ENCODE measurements at regions not wholly inside any gene's neighbourhood (a gene's known extent, or its start where the extent isn't known, plus 50 kb on each side); places are given as distances from the start of the nearest gene placed in this dataset.

DNA sequence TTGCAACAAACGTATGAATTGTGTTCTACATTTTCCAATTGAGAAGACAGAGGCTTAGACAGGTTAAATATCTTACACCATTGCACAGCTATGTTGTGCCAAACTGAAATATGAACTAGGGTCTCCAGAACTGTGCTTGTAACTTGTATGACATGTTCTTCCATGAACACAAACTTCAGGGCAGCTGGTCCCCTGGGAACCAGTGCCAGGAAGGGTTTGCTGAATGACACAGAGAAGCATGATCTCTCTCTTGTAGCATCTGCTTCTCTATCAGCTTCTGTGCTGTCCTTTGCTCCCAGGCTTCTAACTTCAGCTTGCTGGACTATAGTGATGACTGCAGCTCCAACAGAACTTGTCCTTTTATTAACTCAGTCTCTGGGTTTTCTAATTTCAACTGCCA, 385.5 kb downstream of the SIPA1L2 start:
- DNase-seq (ENCODE audit: low read depth): no peak

DNA sequence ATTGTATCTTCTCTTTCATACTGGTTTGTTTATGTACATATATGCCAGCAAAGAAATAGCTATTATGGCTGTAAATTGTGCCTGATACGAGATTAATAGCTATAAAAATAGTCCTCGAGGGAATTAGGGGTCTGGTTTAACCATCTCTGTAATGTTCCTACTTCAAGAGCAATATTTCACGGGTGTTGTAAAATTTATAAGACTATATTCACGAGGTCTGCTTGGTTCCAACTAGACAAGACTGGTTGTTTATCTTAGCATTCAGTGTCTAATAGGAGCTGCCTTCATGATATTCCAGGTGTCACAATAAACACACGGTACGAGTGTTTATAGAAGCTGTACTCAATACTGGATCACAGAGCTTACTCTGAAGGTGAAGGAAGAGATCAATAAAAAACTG, 389.9 kb downstream of the SIPA1L2 start:
- no peak for DNase-seq (ENCODE audit: low read depth)

DNA sequence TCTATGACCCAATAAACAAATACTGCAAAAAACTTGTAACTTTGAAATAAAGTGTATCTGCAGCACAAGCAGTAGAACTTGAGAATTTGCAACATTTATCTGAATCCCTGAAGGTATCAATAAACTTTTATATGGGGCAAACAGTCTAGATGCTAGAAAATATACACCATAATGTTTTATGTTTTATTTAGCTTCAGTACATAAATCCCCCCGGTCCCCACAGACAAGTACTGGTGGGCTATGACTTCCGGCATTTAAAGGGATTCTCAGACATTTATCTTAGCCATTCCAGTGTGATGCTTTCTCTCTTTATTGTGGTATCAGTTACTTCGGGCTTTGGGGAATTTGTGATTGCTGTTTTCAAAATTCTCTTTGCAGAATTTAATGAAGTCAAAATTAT, 390.4 kb downstream of the SIPA1L2 start:
- DNase-seq (ENCODE audit: low read depth): no peak

DNA sequence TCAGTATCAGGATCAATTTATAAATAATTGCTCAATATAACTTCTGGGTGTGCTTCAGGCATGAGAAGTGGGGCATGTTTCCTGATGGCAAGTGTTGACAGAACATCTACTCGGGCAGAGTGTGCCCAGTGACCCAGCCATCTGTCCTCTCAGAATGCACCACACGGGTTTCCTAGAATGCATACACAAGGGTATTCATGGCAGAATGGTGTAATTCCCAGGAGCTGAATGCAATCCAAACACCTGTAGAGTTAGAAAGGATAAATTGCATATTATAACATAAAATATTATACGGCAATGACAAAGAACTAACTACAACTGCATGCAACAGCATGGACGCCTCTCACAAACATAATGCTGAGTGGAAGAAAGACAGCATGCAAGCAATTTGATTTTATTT, 391.9 kb downstream of the SIPA1L2 start:
- no peak for DNase-seq (ENCODE audit: low read depth)

DNA sequence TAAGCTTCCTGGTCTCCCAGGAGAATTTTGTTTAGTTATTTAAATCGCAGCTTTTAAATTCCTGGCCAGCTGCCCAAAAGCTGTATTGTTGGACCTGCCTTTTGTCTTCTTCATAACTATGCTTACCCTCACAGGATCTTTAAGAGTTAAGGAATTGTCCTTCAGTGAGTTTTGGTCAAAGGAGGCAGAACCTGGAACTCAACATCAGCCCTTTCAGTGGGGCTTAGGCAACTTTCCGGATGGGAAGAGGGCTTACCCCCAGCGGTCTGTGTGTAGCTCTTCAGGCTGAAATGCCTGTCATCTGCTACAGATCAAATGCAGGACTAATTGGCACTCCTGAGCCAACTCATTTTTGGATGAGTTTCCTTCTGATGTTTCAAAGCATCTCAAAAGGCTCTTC, 402.6 kb downstream of the SIPA1L2 start:
- no peak for DNase-seq (ENCODE audit: low read depth)

DNA sequence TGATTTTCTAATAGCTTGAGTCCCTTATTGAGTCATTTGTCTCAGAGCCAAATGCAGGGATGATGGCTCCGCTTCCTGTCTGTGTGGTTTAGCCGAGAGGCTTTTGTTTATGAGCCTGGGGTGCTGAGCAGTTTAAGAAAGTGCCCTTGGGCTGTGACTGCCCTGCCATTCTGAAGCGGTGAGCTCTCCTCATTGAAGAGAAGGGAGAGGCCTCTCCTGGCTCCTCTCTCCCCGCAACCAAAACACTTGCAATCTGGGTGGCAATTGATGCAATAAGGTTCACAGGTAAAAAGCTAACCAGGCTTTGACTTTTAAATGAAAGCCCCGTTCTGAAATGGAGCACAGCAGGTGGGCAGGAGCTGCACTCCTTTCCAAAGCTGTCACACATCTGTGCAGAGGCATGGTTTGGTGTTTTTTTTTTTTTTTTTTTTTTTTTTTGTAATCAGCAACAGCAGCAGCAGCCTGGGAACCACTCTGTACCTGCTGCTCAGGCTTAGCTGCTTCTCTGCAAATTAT, 403.7 kb downstream of the SIPA1L2 start:
- peak; percentile 63 for DNase-seq (ENCODE audit: low read depth)

DNA sequence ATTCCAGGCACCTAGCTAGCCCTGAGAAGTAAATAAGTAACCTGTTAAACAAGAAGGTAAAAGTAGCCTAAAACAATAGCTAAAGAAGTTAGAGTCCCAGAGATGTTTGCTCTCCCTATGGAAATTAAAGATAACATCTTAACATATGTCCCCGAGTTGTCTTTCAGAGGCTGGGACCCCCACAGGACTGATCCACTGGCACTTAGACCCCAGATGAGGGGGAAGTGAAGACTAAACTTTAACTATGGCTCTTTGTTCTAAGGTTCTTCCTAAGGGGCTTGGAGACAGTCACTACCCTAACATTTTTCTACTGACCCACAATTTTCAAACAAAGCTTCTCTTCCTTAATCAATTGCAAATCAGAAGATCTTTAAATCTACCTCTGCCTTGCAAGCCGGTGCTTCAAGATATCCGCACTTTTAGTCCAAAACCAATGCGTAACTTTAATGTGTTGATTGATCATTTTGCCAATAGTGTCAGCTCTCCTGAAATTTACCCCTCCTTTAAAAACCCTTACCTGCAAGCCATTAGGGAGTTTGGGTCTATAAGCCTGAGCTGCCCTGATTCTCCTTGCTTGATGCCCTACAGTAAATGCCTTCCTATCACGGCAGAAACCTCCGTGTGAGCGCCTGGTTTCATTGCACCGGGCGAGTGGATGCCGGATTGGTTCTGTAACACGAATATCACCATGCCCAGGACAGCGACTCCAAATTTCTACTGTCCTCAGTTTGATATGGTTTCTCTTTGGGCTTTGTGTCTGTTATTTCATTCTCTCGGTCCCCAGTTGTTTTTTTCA, 404.4 kb downstream of the SIPA1L2 start:
- no peak for DNase-seq (ENCODE audit: low read depth)

DNA sequence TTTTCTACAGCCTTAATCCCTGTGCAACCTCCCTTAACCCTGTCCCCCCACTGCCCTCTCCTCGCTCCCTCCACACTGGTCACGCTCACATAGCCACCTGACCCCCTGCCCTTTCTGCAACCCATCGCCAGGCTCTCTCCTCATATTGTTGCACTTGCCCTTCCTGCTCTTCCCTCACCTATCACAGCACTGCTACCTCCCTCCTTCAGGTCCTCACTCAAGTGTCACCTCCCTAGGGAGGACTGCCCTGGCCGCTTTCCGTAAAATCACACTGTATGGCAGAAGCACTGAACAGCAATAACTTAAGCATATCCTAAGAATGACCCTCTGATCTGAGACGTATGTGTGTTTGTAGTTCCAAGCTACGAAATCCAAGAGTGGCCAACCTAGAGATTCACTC, 406.0 kb downstream of the SIPA1L2 start:
- DNase-seq (ENCODE audit: low read depth): no peak

DNA sequence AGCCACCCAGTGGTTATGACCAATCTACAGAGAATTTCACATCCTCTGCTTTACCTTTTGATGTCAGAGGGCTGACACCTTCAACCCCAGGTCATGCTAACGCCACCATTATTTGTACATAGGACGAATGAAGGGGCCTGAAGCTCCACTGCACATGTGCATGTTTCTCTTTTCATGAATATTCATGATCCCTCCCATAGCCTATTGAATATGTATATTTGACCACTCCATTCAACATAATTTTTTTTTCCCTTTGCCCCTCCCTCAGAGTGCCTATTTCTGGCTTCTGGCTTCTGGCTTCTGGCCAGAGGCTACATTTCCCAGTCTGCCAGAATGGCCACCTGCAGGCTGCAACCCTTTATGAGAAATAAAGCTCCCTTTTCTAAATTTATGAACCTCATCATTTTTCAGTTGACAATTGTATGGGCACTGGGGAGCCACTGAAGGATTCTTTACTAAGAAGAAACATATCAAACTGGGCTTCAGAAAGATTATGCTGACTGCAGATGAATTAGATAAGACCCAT, 406.7 kb downstream of the SIPA1L2 start:
- no peak for DNase-seq (ENCODE audit: low read depth)

DNA sequence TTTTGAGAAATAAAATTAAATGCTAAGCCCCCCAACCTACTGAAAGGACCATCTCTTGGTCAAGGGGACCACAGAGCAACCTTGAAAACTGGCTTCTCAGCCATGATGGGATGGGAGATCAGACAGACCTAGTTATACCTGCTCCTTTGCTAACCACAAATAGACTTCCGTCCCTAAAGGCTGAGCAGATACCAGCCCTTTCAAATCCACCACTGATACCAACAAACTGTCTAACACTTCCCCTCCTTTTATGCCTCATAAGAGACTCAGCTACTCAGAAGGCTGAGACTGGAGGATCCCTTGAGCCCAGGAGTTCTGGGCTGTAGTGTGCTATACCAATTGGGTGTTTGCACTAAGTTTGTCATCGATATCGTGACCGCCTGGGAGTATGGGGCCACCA, 407.3 kb downstream of the SIPA1L2 start:
- DNase-seq (ENCODE audit: low read depth): no peak

DNA sequence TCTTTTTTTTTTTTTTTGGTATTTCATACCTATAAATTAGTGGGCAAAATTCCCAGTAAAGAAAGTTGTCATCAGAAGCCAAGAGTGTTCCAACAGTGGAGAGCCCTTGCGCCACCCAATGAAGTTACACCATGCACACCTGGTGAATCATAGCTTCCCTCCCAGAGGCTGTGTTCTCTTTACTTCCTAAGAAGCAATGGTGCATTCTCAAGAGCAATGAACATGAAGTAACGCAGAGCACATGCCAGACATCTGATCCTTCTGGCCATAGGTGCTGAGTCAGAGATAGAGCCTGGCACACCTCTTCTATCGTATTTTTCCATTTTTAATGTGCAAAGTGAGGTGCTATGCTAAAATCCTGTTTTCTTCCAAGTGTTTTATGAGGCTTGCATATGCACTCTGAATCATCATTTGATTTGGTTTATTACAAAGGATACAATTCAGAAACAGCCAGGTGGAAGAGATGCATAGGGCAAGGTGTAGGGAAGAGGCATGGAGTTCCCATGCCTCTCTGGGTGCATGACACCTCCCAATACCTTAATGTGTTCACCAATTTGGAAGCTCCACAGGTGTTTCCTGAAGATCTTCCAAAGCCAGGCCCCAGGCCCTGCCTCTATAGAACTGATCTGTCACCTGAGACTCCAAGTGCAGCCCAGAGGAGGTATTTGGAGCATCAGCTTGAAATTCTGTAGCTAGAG, 408.0 kb downstream of the SIPA1L2 start:
- DNase-seq (ENCODE audit: low read depth): no peak

DNA sequence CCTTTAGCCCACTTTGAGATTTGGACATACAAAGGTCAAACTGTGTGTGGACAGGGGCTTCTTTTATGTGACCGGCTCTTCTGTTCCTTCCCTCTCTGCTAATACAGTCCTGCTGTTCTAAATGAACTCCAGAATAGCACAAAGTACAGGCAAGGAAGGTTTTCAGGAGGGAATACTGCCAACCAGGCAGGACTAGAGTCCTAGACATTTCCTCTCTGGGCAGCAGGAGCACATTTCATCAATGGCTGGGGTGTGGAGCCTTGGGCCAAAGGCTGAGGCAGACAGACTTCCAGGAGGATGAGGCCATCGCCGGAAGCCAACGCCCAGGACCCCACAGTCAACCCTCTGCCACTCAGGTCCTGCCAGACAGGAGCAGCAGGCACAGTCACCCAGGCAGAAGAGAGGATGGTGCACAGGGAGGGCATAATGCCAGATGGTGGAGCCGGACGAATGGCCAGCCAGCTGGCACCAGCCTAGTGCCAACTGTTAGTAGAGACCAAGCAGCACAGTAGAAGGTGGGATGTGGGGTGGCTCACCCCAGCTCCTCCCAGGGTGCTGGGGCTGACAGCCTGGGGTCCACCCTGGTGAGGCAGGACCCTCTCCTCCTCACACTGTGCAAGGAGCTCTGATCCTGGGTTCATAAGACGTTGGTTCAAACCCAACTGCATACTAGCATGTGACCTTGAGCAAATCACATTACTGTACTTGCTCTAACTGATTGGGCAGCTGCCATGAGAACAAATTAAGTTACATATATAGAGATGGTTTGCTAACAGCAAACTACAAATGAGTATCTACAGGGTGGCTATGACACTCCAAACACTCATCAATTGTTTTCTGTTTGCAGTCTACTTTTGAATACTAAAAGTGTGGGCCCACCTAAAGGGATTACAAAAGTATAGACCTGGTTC, 410.7 kb downstream of the SIPA1L2 start:
- no peak for DNase-seq (ENCODE audit: low read depth)

DNA sequence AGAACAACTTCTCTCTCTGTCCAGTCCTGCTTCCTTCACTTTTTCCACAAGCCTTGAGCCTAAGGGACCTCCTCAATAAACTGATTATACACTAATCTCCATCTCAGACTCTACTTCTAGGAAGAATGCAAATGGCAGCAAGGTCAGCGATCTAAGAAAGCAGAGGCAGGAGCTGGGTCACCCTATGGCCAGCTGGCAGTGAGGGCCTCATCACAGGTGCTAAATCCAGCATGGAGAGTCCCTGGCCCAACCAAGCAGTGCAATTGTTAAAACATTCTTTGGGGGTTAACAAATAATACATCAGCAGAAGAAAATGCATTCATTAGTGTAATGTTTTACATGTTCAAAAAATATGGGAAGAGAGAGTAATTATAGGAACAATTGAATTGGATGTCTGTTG, 416.0 kb downstream of the SIPA1L2 start:
- DNase-seq (ENCODE audit: low read depth): no peak

DNA sequence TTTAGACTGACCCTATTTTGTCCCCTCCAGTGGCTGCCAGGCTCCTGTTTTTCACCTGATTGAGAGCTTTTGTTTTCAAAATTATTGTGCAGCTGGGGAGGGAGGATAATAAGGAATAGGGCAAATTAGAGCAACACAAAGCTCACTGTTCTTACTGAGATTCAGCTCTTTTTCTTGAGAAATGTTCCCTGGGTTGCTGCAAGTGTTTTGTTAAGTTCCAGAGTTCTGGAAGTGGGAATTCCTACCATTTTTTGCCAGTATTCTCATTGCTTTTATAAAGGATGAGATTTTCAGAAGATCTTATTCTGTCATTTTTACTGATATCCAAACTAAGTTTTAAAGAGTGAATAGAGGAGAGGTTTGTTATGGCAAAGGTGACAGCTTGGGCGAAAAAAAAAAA, 417.7 kb downstream of the SIPA1L2 start:
- DNase-seq (ENCODE audit: low read depth): no peak

DNA sequence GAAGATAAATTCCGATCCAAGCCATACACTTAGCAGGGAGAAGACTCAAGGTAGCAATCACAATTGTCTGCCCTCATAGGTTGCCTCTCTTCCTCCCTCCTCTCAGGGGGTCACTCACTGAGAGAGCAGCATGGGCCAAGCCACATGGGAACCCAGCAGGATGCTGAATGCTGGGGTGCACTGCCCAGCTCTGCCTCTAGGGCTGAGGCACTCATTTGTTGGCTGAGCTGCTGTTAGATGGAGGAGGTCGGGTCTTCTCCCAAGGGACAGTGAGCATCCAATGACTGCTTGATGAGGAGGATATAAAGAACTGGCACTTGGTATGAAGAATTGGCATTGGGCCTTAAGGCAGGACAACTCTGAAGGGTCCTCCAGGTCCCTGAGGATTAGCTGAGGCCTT, 418.8 kb downstream of the SIPA1L2 start:
- DNase-seq (ENCODE audit: low read depth): no peak

DNA sequence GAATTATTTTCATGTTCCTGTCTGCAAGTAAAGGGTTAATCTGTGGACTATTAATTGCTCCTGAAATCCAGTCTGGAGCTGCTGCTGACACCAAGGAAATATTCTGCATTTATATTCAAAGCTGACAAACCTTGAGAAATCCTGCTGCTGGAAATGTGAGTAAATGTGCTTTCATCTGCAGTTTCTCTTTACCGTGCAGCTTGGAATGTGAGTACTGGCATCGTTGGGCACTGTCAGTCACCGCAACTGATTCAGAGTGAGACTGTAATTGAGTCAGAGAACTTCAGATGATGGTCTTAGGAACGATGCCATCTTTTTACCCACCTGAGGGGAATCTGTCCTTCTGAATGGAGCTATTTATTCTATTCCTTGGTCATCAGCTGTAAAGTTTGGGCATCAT, 420.6 kb downstream of the SIPA1L2 start:
- no peak for DNase-seq (ENCODE audit: low read depth)

DNA sequence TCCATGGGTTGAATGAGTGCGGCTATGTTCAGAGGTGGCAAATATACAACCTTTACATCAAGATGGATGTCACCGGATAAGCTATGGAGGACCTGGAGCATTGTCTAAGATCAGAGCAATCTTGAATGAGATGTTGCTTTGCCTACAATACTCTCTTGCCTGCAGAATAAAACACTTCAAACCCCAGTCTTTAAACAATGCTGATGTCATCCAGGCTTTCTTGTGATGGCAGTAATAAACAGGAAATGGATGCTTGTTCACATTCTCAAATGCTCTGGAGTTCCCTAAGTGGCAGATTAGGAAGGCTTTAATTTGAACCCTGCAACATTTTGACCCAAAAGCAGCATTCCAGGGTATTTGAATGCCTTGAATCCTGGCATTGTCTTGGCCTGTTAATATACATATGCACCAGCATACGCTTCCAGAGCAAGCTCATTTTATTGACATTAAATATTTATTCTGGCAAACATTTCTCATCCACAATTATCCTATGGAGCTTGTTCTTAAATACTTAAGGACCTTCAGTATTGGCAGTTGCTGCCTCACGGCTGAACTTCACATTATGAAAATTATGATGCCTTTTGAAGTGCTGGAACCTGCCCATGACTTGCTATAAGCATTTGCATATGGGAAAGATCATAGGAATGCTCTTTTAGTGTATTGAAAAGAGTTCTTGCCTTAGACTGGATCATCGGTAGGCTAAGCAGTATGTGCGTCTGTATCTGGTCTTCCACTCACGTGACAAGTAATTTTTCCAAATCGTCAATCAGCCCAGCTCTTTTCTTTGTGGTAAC, 422.7 kb downstream of the SIPA1L2 start:
- no peak for DNase-seq (ENCODE audit: low read depth)

DNA sequence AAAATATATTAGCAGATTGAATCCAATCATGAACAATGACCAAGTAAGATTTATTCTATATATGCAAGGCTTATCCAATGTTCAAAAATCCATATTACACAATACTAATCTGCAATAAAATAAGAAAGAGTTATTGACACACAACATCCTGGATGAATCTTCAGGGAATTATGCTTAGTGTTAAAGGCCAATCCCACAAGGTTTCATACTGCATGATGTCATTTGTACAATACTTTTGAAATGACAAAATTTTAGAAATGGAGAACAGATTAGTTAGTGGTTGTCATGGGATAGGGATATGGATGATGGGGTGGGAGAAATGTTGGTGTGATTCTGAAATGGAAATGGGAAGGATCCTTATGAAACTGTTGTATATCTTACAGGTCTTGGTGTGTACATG, 425.7 kb downstream of the SIPA1L2 start:
- DNase-seq (ENCODE audit: low read depth): no peak

DNA sequence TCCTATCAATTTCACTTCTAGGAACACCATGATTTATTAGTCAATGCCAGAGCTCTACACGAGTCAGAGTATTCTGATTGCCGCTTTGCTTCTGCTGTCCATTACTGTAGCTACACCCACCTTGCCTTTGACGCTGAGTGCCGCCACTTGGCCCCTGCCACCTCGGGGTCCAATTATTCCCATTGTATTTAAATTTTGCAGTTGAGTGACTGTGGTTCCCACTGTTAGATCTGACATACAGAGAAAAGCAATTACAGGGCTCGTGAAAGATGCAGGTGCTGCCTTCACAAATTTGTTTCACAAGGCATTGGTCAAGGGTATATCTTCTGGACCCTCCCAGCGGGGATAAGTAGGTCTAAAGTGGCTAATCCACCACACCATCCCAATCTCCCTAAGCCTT, 428.9 kb downstream of the SIPA1L2 start:
- DNase-seq (ENCODE audit: low read depth): no peak

DNA sequence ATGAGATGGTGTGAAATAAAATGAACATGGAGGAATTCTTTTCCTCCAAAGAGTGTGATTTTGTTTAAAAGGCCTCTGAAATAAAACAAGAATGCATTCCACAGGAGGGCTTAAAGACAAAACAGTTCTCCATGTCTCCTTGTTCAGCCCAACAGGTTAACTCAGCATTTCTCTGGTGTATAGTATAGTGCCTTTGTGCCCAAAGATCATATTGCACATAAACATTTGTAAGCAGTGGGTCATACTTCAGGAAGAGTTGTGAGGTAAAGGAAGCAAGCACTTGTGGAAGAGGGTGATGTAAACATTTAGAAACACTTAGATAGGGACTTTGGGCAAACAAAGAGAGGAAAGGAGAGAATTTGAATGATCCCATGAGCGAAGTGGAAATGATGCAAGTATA, 433.9 kb downstream of the SIPA1L2 start:
- no peak for DNase-seq (ENCODE audit: low read depth)

DNA sequence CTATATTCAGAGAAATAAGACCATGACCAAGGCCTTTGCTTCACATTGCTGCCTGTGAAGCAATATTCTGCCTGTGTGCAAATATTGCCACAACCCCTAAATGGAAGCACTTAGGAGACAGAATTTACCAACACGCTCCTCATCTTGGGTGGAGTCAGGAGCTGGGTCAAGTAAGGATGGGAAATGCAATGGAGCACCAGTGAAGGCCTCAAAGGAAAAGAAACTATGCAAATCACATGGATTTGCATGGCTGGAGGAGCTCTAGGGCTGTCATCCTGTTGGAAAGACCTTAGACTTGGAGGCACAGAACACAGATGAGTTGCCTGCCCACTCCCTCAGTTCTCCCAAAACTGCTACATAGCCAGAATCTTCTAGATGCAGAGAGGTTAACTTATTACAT, 435.5 kb downstream of the SIPA1L2 start:
- no peak for DNase-seq (ENCODE audit: low read depth)

DNA sequence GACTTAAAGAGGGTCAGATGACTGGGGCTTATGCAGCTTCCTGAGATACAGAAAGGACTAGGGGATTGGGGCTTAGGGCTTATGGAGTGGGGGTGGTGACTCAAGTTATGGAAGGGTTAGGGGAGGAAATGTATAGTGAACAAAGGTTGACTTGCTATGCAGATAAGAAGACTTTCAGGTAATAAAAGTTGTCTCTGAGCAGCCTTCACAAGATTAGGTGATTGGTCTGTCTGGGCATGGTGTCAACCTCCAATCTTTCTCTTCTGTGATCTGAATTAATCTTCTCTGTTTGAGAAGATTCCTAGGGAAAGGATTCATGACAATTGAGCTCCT, 436.5 kb downstream of the SIPA1L2 start:
- DNase-seq (ENCODE audit: low read depth): no peak

Data from GM04503 (cell line).